ENCODE measurements at regions not wholly inside any gene's neighbourhood (a gene's known extent, or its start where the extent isn't known, plus 50 kb on each side); places are given as distances from the start of the nearest gene placed in this dataset.
A peak's percentile ranks its signal among the peaks of the same experiment; 100 is the strongest.

DNA sequence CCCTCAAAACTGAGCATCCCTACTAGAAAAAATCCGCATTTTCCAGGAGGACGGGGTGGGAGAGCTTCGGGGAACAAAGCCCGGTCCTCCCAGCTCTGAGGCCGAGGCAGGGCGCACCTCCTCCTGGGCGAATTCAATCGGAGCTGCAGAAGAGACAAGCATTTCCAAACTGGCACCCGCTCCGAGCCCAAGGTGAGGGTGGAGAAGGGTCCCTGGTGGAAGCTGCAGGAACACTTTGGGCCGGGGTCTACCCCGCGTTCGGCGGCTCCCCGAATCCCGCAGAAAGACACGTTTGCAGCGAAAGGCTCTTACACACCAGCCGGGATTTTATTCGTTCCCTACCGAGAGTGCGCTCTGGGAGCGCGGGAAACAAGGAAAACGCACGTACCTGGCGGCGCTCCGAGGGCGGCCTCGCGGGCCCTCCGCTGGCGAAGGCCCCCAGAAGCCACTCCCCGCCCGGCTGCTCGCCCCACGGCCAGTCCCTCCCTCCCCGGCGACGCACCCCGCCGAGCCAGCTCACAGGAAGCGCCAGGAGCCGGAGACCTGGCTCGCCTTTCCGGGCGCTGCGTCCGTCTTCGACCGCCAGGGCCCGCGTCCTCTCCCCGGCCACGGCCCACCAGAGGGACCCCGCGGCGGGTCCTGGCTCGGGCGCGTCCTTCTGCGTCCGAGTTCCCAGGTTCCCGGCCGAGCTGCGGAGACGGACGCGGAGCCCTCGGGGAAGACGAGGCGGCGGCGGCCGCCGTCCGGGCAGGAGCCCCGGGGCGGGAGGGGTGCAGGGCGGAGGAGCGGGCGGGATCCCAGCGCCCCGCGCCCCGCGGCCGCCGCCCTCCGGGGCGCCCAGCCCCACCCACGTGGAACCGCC lies 49.8 kb upstream of the BAHCC1 start:
- 0 to 1% (median 1%) methylated on average over 70 to 95 of the region's 95 CpGs for WGBS, 3 donors
- H3K27ac ChIP-seq (ENCODE audit: low read depth, low read length) = peak overlapping the region; percentile 44

All from adipose tissue (tissue), 3 donors.